SK-N-MC (cell line): ENCODE measurements at regions not wholly inside any gene's neighbourhood (a gene's known extent, or its start where the extent isn't known, plus 50 kb on each side); places are given as distances from the start of the nearest gene placed in this dataset.

ENCODE experiments used
- EZH2 ChIP-seq: fragments of 200-600 bp; sonication (generic); IDR thresholded peaks from one replicate; pipeline ENCODE4 v1.6.1; 2017; ENCODE audit warnings: antibody characterized with exemption
- POLR2AphosphoS5 ChIP-seq: IDR thresholded peaks from 2 replicates; pipeline ENCODE4 v1.6.1; 2012; ENCODE audit warnings: mild to moderate bottlenecking, low read depth, low read length, borderline replicate concordance

DNA sequence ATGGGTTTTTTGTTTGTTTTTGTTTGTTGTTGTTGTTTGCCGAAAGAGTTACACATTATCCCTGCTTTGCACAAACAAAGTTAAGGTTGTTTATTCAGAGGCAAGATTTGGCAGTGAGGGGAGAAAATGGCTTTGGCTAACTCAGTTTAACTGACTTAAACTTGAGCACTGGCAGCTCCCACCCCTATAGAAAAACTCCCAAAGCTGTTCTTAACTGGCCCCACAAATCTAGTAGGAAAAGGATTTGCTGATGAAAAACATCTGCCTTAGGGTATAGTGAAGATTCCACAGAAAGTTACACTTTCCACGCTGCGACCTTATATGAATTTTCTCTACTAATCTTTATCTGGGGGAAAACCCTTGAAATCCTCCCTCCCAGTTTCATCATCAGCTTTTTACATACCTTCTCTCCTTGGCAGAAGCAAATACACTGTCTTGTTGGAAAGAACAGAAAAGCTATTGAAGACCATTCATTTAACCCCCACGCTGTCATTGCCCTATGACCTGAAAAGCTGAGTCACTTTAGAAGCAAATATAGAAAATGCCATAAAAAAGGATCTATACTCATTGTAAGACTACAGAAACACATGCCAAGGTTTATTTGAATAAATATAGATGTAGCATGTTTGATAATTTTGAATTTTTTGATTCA lies 551.7 kb downstream of the NR2F2 start:
- TF ChIP-seq EZH2 = no peak
- TF ChIP-seq POLR2AphosphoS5 = no peak
